GM12892 (cell line): ENCODE measurements at regions not wholly inside any gene's neighbourhood (a gene's known extent, or its start where the extent isn't known, plus 50 kb on each side); places are given as distances from the start of the nearest gene placed in this dataset.

ENCODE experiments used
- POLR2A ChIP-seq: IDR thresholded peaks from 2 replicates; pipeline ENCODE4 v1.6.1; 2011; ENCODE audit warnings: low read depth, low read length, control low read depth
- POLR2AphosphoS5 ChIP-seq: IDR thresholded peaks from 2 replicates; pipeline ENCODE4 v1.6.1; 2011; ENCODE audit warnings: low read depth, low read length, control low read depth
- TAF1 ChIP-seq: IDR thresholded peaks from 2 replicates; pipeline ENCODE4 v1.6.1; 2011; ENCODE audit warnings: low read depth, mild to moderate bottlenecking, control low read depth, low read length, borderline replicate concordance

DNA sequence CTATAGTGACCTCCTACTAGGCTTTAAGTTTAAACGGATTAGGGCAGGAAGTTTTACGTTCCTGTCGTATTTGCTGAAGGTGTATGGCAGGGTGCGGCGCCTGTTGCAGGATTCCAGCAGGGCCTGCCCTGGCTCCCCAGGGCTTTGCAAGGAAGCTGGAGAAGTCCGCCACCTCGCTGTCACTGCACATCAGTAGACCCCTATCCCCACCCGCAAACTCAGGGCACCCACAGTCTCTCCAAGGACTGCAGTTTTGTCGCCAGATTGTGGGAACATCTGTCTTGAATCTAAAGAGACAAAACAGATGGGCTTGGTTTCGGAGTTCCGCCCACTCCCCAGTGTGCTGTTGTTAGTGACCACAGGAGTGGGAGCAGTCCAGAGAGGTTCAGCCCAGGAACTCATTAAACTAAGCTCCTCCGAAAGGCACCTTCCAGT, 110.8 kb downstream of the CDC7 start:
- TF ChIP-seq POLR2AphosphoS5: no peak
- TF ChIP-seq POLR2A: no peak
- no peak for TF ChIP-seq TAF1
